ENCODE measurements at regions not wholly inside any gene's neighbourhood (a gene's known extent, or its start where the extent isn't known, plus 50 kb on each side); places are given as distances from the start of the nearest gene placed in this dataset.

GRCh38 chr9:12876872-12877271 lies 102.1 kb downstream of the LURAP1L start:
- TF ChIP-seq ZNF645 (tag by site-specific recombination; IDR thresholded peaks at IDR 0.05) (no peak), ZNF513 (tag by site-specific recombination; IDR thresholded peaks at IDR 0.05) (no peak), GLI4 (tag by site-specific recombination; IDR thresholded peaks at IDR 0.05) (no peak), WT1 (tag by site-specific recombination; IDR thresholded peaks at IDR 0.05) (peak; percentile 85), ZNF280C (tag by site-specific recombination; IDR thresholded peaks at IDR 0.05) (no peak), ZNF48 (tag by site-specific recombination; IDR thresholded peaks at IDR 0.05) (no peak), PBX3 (CRISPR knock-in tag; IDR thresholded peaks at IDR 0.05) (no peak), ZNF677 (tag by site-specific recombination; IDR thresholded peaks at IDR 0.05) (no peak), ZNF121 (tag by site-specific recombination; IDR thresholded peaks at IDR 0.05) (no peak), GLIS2 (tag by site-specific recombination; IDR thresholded peaks at IDR 0.05) (no peak), SP7 (tag by site-specific recombination; IDR thresholded peaks at IDR 0.05) (0 out of 2 replicates have a peak, but pooled peaks have one; percentile 31), TCF7L2 (IDR thresholded peaks at IDR 0.05; ENCODE audit: borderline replicate concordance, low read depth, low read length) (no peak), ZNF133 (tag by site-specific recombination; IDR thresholded peaks at IDR 0.05) (no peak)
- Histone ChIP-seq H3K4me3 (ENCODE audit: low read depth, low read length) (no peak overlapping the region), H3K27ac (ENCODE audit: extremely low read depth, low read depth, low read length) (no peak overlapping the region), H3K36me3 (ENCODE audit: control insufficient read depth in 2 of 2, insufficient read depth in 1 of 2, low read length in 2 of 2) (no peaks in the 10 kb centered on the region), H3K4me1 (ENCODE audit: control insufficient read depth, insufficient read depth, low read length) (peaks cover 16% of the 10 kb centered on the region), H3K9me3 (ENCODE audit: control insufficient read depth, insufficient read depth, low read depth, low read length) (no peaks in the 10 kb centered on the region)
- ChIA-PET CTCF (interaction anchor here (0.8 to 1.4 kb wide), 2 partner anchors 101 to 153 kb away, joined by 3 to 9 read pairs; no protein-coding TSS in a partner anchor), POLR2A (no interaction called here)

- Histone ChIP-seq H3K4me1 (ENCODE audit: control insufficient read depth, insufficient read depth, low read length) (peaks cover 16% of the 10 kb centered on the region), H3K27ac (ENCODE audit: extremely low read depth, low read depth, low read length) (peak overlapping the region; percentile 34), H3K9me3 (ENCODE audit: control insufficient read depth, insufficient read depth, low read depth, low read length) (no peaks in the 10 kb centered on the region), H3K4me3 (ENCODE audit: low read depth, low read length) (no peak overlapping the region), H3K36me3 (ENCODE audit: control insufficient read depth in 2 of 2, insufficient read depth in 1 of 2, low read length in 2 of 2) (no peaks in the 10 kb centered on the region)
- POLR2A ChIA-PET, result no interaction called here
- CTCF ChIA-PET, result interaction anchor here (0.6 kb wide), 1 partner anchor 60 kb away, joined by 3 read pairs; no protein-coding TSS in a partner anchor
- no peak for TF ChIP-seq PRDM2 (tag by site-specific recombination; IDR thresholded peaks at IDR 0.05; ENCODE audit: borderline replicate concordance)
- TF ChIP-seq ZNF280C (tag by site-specific recombination; IDR thresholded peaks at IDR 0.05), result no peak
- no peak for TF ChIP-seq ZNF791 (tag by site-specific recombination; IDR thresholded peaks at IDR 0.05)
- TF ChIP-seq ZNF843 (tag by site-specific recombination; IDR thresholded peaks at IDR 0.05), result peak; percentile 84
- peak; percentile 78; the same call in 1 of the 2 replicates for TF ChIP-seq OSR2 (tag by site-specific recombination; IDR thresholded peaks at IDR 0.05)
These were observed 103.6 kb downstream of the LURAP1L start for GRCh38 chr9:12878351-12878978.
